GM12891 (cell line): ENCODE measurements at regions not wholly inside any gene's neighbourhood (a gene's known extent, or its start where the extent isn't known, plus 50 kb on each side); places are given as distances from the start of the nearest gene placed in this dataset.

Experiments used
- POLR2A ChIP-seq: IDR thresholded peaks from 2 replicates; pipeline ENCODE4 v1.6.1; 2011; ENCODE audit warnings: low read depth, low read length, control low read depth
- TAF1 ChIP-seq: IDR thresholded peaks from 2 replicates; pipeline ENCODE4 v1.6.1; 2011; ENCODE audit warnings: low read depth, low read length, control low read depth

GRCh38 chr11:113552271-113552670 is 77.1 kb upstream of the DRD2 start:
- TF ChIP-seq TAF1 (no peak), POLR2A (no peak)
